Activated CD8-positive, alpha-beta T cell treated with anti-CD3 and anti-CD28 coated beads for 36 hours (primary cell): ENCODE measurements at regions not wholly inside any gene's neighbourhood (a gene's known extent, or its start where the extent isn't known, plus 50 kb on each side); places are given as distances from the start of the nearest gene placed in this dataset.

Source experiments
- ATAC-seq: fragments of 200-7000 bp; cut with Tn5 transposase; one replicate; pipeline ENCODE4 v1.10.0; 2021; ENCODE audit warnings: mild to moderate bottlenecking, moderate library complexity
- CTCF ChIA-PET: fragments of 350-600 bp; sonication (Branson Sonifier 250); formaldehyde crosslinking; loops from one replicate; lab custom pipeline; 2021; ENCODE audit warnings: antibody characterized with exemption; lab: Charles Lee
- POLR2A ChIA-PET: fragments of 350-600 bp; sonication (Branson Sonifier 250); formaldehyde crosslinking; loops from one replicate; lab custom pipeline; 2021; ENCODE audit warnings: antibody characterized with exemption; lab: Charles Lee
- DNase-seq: peaks from one replicate; pipeline ENCODE4 v3.0.0-alpha.2; 2020
- H3K27ac Mint-ChIP-seq: one replicate; pipeline ENCODE4 v1.8.0; 2021; ENCODE audit warnings: mild to moderate bottlenecking, mixed read lengths
- H3K27me3 Mint-ChIP-seq: one replicate; pipeline ENCODE4 v1.8.0; 2021; ENCODE audit warnings: mixed read lengths
- H3K36me3 Mint-ChIP-seq: one replicate; pipeline ENCODE4 v1.8.0; 2021; ENCODE audit warnings: low read depth, mixed read lengths
- H3K4me1 Mint-ChIP-seq: one replicate; pipeline ENCODE4 v1.8.0; 2021; ENCODE audit warnings: low read depth, mixed read lengths
- H3K4me3 Mint-ChIP-seq: one replicate; pipeline ENCODE4 v1.8.0; 2021; ENCODE audit warnings: mild to moderate bottlenecking, moderate library complexity, mixed read lengths
- H3K9me3 Mint-ChIP-seq: one replicate; pipeline ENCODE4 v1.8.0; 2021; ENCODE audit warnings: mixed read lengths
- CTCF ChIP-seq: fragments of 200-600 bp; IDR thresholded peaks from one replicate; pipeline ENCODE4 v1.8.0; 2022; ENCODE audit warnings: antibody characterized with exemption, mild to moderate bottlenecking
- intact Hi-C: fragments of 100-400 bp; cut with micrococcal nuclease; formaldehyde crosslinking; loops from one replicate; pipeline ENCODE4 v1.10.0; 2022

- Mint-ChIP-seq H3K4me1 (no peaks in the 10 kb centered on the region), H3K9me3 (peaks cover 9% of the 10 kb centered on the region), H3K27ac (no peak overlapping the region), H3K4me3 (no peak overlapping the region), H3K36me3 (peaks cover 2% of the 10 kb centered on the region), H3K27me3 (peaks cover 13% of the 10 kb centered on the region)
- ChIA-PET POLR2A (no interaction called here), CTCF (interaction anchor here (1.1 kb wide), 1 partner anchor 17 kb away, joined by 3 read pairs; no protein-coding TSS in a partner anchor)
- intact Hi-C loops: no loop called here
- DNase-seq: no peak
- ATAC-seq: no peak
- TF ChIP-seq CTCF: no peak
These were observed 51.2 kb downstream of the GRK7 start for GRCh38 chr3:141814375-141814774.

- H3K27ac Mint-ChIP-seq: no peak overlapping the region
- no peak for TF ChIP-seq CTCF
- CTCF ChIA-PET: interaction anchor here (1.1 kb wide), 1 partner anchor 97 kb away, joined by 3 read pairs; no protein-coding TSS in a partner anchor
These were observed 52.5 kb downstream of the GRK7 start for GRCh38 chr3:141815667-141816066.

GRCh38 chr3:141816958-141817357 is 53.8 kb downstream of the GRK7 start:
- H3K27me3 Mint-ChIP-seq: peaks cover 13% of the 10 kb centered on the region
- ChIA-PET CTCF (no interaction called here), POLR2A (no interaction called here)
- H3K4me1 Mint-ChIP-seq: no peaks in the 10 kb centered on the region
- peaks cover 2% of the 10 kb centered on the region for H3K36me3 Mint-ChIP-seq
- TF ChIP-seq CTCF: no peak
- no peak overlapping the region for H3K4me3 Mint-ChIP-seq
- DNase-seq: no peak
- no peak overlapping the region for H3K27ac Mint-ChIP-seq
- ATAC-seq: no peak
- intact Hi-C loops: no loop called here
- H3K9me3 Mint-ChIP-seq: peaks cover 9% of the 10 kb centered on the region

More at GRCh38 chr3:141815667-141816066, 52.5 kb downstream of the GRK7 start:
- ATAC-seq (no peak), DNase-seq (no peak)
- POLR2A ChIA-PET: no interaction called here
- intact Hi-C loops: no loop called here
- Mint-ChIP-seq H3K4me1 (no peaks in the 10 kb centered on the region), H3K9me3 (peaks cover 9% of the 10 kb centered on the region), H3K36me3 (peaks cover 2% of the 10 kb centered on the region), H3K4me3 (no peak overlapping the region), H3K27me3 (peaks cover 13% of the 10 kb centered on the region)

- ChIA-PET POLR2A (no interaction called here), CTCF (interaction anchor here (0.7 kb wide), 1 partner anchor 24 kb away, joined by 3 read pairs; no protein-coding TSS in a partner anchor)
- intact Hi-C loops: no loop called here
- Mint-ChIP-seq H3K27ac (no peak overlapping the region), H3K27me3 (no peaks in the 10 kb centered on the region), H3K4me3 (no peak overlapping the region), H3K9me3 (no peaks in the 10 kb centered on the region), H3K36me3 (no peaks in the 10 kb centered on the region), H3K4me1 (no peaks in the 10 kb centered on the region)
- ATAC-seq: no peak
- TF ChIP-seq CTCF: no peak
- DNase-seq: no peak
These were observed 51.0 kb upstream of the ATP1B3 start for GRCh38 chr3:141825216-141826011.
